Stimulated activated CD4-positive, alpha-beta T cell treated with anti-CD3 and anti-CD28 coated beads, Interleukin-12 subunit alpha, Interleukin-12 subunit beta, amount 100 ng/mL, for 48 hours (primary cell): ENCODE measurements at regions not wholly inside any gene's neighbourhood (a gene's known extent, or its start where the extent isn't known, plus 50 kb on each side); places are given as distances from the start of the nearest gene placed in this dataset.

Experiments used
- DNase-seq, 3 donors: peaks; one replicate each; pipeline ENCODE4 v3.0.0-alpha.2; 2020; ENCODE audit warnings: low read depth in 2 of 3, low spot score in 1 of 3

DNA sequence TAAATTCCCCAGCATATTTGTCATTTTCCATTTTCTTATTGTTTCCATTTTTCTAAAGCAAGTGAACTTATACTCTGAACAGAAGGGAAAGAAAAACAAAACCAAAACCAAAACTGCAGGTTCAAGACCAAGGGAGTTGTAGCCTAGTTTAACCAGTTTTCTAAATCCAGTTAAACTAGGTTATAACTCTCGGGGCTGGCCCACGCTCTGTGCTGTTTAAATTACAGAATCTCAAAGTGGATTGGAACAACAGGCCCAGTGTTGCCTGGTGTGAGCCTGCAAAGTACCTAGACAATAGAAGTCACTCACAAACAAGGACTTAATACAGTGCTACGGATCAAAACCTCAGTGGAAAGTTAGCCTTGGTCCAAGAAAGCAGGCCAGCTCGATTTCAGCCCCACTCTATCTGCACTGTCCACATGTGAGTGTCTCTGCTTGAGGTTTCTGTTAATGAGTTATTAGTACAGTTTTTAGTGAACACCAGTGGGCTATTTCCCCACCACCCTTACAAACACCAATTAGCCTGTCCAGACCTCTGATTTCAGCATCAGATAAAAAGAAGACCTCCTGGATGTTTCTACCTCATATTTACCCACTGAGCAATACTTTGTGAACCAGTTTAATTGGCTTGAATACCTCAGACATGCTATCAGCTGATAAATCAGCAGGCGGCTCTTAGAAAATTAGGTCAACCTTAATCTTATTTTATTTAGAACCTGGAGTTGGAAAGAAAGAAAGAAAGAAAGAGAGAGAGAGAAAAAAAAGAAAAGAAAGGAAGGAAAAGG is 93.8 kb upstream of the PDZRN3 start:
- no peak for DNase-seq

- DNase-seq = no peak
Observed at GRCh38 chr3:73716418-73716817, 91.7 kb upstream of the PDZRN3 start.

DNA sequence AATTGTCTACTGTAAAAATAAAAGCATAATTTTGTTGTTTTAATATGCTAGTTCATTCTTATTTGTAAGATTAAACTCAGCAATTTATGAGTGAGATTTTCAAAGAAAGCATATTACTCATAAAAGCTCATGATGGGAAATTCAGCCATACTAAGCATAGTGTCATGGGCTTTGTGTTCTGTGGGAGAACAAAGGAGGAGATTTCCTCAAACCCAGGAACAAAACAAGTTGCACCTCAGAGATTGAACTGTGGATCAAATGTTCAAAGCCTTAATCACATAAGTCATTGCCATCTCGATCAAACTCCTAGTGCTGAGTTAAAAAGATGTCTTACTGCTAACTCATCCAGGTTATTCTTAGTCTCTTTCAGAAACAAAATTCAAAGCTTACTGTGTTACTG is 85.6 kb upstream of the PDZRN3 start:
- no peak for DNase-seq

- no peak for DNase-seq
Observed at GRCh38 chr3:73709712-73710111, 85.0 kb upstream of the PDZRN3 start.

- DNase-seq = no peak
Observed at GRCh38 chr3:73708956-73709355, 84.2 kb upstream of the PDZRN3 start.

DNA sequence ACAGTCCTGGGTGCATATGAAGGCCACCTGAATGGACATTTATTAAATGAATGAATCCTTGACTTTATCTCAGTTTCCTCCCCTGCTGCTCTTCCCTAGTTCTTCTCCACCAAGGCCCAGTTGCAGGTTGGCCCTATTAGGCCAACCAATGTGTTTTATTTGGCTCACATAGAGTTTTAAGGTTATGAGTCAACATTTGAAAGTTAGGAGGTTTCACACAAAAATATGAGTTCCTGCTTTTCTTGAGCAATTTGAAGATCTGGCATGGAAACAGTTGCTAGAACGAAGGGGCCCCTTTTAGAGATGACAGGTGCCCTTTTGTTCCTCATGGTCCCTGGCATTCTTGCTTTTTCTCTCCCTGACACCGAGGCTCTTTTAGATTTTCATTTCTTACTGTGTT is 83.0 kb upstream of the PDZRN3 start:
- no peak for DNase-seq

- DNase-seq = no peak
Observed at GRCh38 chr3:73706771-73707170, 82.0 kb upstream of the PDZRN3 start.

- no peak for DNase-seq
Observed at GRCh38 chr3:73705792-73706191, 81.1 kb upstream of the PDZRN3 start.

GRCh38 chr3:73699327-73699726 is 74.6 kb upstream of the PDZRN3 start:
- DNase-seq = no peak

DNA sequence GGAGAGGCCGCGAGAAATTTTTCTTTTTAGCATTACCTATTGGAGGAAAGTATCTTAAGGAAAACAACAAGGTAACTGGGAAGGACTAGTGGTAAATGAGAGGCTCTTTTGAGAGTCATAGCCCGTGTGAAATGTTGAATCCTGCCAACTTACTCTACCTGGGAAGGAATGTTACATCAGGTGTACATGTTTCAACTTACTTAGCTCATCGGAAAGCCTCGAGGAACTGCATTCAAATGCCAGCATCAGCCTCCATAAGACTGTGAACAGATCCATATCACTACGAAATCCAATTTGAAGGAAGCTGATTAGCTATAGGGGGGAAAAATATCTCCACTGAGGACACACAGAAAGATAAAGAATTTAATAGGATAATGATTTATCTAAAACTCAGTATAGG is 72.3 kb upstream of the PDZRN3 start:
- no peak for DNase-seq

DNA sequence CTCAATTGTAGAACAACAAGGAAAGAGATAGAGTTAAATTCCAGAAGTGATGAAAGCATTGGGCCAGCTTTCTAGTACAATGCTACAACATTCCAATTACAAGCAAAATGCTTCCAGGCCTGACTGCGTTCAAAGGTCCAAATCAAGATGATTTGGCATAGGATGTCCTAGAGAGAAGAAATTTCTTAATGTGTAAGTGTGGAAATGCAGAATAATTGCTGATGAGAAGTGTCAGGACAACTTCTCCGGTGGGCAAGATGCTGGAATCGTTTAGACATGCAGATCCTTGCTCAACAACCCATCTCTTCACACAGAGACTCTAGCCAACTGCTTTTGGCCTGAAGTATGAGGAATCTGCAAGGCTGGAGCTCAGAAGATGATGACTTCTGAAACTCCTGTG is 71.1 kb upstream of the PDZRN3 start:
- DNase-seq = no peak

- no peak for DNase-seq
Observed at GRCh38 chr3:73694983-73695757, 70.4 kb upstream of the PDZRN3 start.

GRCh38 chr3:73687106-73688004 is 62.6 kb upstream of the PDZRN3 start:
- DNase-seq = no peak

DNA sequence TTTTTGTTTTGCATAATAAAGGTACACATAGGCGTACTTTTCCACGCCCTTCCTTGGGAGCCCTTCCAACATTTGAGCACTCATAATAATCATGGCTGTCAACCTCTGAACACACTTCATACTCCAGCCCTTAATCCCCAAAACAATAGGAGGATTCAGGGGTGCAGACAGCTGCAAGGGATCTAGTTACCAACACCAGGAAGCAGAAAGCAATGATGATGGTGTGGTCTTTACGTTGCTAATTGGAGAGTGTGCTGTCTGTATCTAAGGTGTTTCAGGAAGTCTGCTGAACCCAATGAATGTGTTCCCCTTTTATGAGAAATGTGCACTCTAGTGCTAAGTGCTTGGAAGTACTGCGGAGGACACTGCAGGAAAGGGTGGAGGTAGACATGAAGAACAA is 60.3 kb upstream of the PDZRN3 start:
- DNase-seq = no peak

GRCh38 chr3:73683706-73684105 is 59.0 kb upstream of the PDZRN3 start:
- no peak for DNase-seq

GRCh38 chr3:73681610-73682009 is 56.9 kb upstream of the PDZRN3 start:
- DNase-seq = no peak

GRCh38 chr3:73681198-73681597 is 56.5 kb upstream of the PDZRN3 start:
- DNase-seq = no peak

- DNase-seq = no peak
Observed at GRCh38 chr3:73680391-73681095, 55.8 kb upstream of the PDZRN3 start.

- no peak for DNase-seq
Observed at GRCh38 chr3:73677336-73678024, 52.7 kb upstream of the PDZRN3 start.
